IPS-18a (cell line): ENCODE measurements at regions not wholly inside any gene's neighbourhood (a gene's known extent, or its start where the extent isn't known, plus 50 kb on each side); places are given as distances from the start of the nearest gene placed in this dataset.

ENCODE experiments used
- H3K27ac ChIP-seq: one replicate; pipeline ENCODE4 v1.5.1; 2013; ENCODE audit warnings: low read length
- H3K27me3 ChIP-seq: one replicate; pipeline ENCODE4 v1.6.1; 2013; ENCODE audit warnings: mild to moderate bottlenecking, low read length; ENCODE audit not compliant: control insufficient read depth, insufficient read depth
- H3K36me3 ChIP-seq: one replicate; pipeline ENCODE4 v1.6.1; 2013; ENCODE audit warnings: low read depth, low read length; ENCODE audit not compliant: control insufficient read depth
- H3K4me1 ChIP-seq: one replicate; pipeline ENCODE4 v1.6.1; 2013; ENCODE audit warnings: low read depth, low read length; ENCODE audit not compliant: control insufficient read depth
- H3K4me3 ChIP-seq: one replicate; pipeline ENCODE4 v1.5.1; 2013; ENCODE audit warnings: low read length
- H3K9ac ChIP-seq: one replicate; pipeline ENCODE4 v1.6.1; 2013; ENCODE audit warnings: mild to moderate bottlenecking, low read length, moderate library complexity
- H3K9me3 ChIP-seq: one replicate; pipeline ENCODE4 v1.6.1; 2013; ENCODE audit warnings: low read depth, low read length; ENCODE audit not compliant: control insufficient read depth

DNA sequence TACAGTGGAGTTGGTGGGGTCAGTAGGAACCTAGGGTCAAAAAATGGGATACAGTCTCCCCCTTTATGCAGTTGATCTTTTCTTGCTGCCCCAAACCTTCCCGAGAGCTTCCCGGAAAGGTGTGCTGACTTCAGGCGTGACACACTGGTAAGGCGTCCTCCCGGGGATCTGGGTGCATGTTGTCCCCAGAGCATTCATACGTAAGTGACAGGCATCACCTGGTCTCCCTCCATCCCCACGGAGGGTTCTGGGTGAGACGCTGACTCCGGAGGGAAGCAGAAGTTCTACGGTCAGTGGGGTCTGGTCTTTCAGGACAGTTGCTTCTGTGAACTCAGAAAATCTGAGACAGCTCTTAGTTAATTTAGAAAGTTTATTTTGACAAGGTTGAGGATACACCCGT is 159.6 kb upstream of the RTL1 start:
- H3K4me1 ChIP-seq: no peaks in the 10 kb centered on the region

GRCh38 chr14:101064121-101064661 is 160.7 kb upstream of the RTL1 start:
- Histone ChIP-seq H3K36me3 (no peaks in the 10 kb centered on the region), H3K27ac (no peak overlapping the region), H3K4me1 (no peaks in the 10 kb centered on the region), H3K27me3 (no peaks in the 10 kb centered on the region), H3K9me3 (no peaks in the 10 kb centered on the region), H3K4me3 (no peak overlapping the region), H3K9ac (no peak overlapping the region)

More for the DNA sequence above, 159.6 kb upstream of the RTL1 start:
- H3K27ac ChIP-seq: no peak overlapping the region
- no peak overlapping the region for H3K4me3 ChIP-seq
- no peaks in the 10 kb centered on the region for H3K36me3 ChIP-seq
- no peak overlapping the region for H3K9ac ChIP-seq
- H3K27me3 ChIP-seq: no peaks in the 10 kb centered on the region
- H3K9me3 ChIP-seq: no peaks in the 10 kb centered on the region

DNA sequence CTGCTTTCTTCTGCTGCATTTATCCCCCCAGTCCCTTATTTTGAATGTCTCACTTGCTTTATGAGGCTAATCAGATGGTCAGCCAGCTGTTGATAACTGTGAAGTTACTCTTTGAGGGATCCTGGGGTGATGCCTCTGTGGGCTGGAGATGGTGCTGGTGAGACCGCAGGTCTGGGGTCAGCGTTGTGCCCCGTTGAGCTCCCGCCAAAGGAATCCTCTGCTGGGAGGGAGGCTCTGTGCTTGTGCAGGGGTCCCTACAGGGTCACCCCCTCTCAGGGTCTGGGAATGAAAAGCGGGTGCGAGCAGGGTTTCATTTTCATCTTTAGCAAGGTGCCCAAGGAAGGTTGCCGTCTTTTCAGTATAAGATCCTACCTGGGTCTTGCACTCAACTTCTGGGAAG is 161.2 kb upstream of the RTL1 start:
- H3K27ac ChIP-seq: no peak overlapping the region
- no peak overlapping the region for H3K9ac ChIP-seq
- no peaks in the 10 kb centered on the region for H3K9me3 ChIP-seq
- H3K27me3 ChIP-seq: no peaks in the 10 kb centered on the region
- H3K4me1 ChIP-seq: no peaks in the 10 kb centered on the region
- H3K36me3 ChIP-seq: no peaks in the 10 kb centered on the region
- no peak overlapping the region for H3K4me3 ChIP-seq

- Histone ChIP-seq H3K4me3 (no peak overlapping the region), H3K4me1 (no peaks in the 10 kb centered on the region), H3K27ac (no peak overlapping the region), H3K9me3 (no peaks in the 10 kb centered on the region), H3K27me3 (no peaks in the 10 kb centered on the region), H3K36me3 (no peaks in the 10 kb centered on the region), H3K9ac (no peak overlapping the region)
These were observed 161.7 kb upstream of the RTL1 start for GRCh38 chr14:101065246-101065645.

GRCh38 chr14:101065696-101066694 is 162.5 kb upstream of the RTL1 start:
- Histone ChIP-seq H3K9ac (no peak overlapping the region), H3K4me1 (no peaks in the 10 kb centered on the region), H3K9me3 (no peaks in the 10 kb centered on the region), H3K27ac (no peak overlapping the region), H3K4me3 (no peak overlapping the region), H3K27me3 (no peaks in the 10 kb centered on the region), H3K36me3 (no peaks in the 10 kb centered on the region)

DNA sequence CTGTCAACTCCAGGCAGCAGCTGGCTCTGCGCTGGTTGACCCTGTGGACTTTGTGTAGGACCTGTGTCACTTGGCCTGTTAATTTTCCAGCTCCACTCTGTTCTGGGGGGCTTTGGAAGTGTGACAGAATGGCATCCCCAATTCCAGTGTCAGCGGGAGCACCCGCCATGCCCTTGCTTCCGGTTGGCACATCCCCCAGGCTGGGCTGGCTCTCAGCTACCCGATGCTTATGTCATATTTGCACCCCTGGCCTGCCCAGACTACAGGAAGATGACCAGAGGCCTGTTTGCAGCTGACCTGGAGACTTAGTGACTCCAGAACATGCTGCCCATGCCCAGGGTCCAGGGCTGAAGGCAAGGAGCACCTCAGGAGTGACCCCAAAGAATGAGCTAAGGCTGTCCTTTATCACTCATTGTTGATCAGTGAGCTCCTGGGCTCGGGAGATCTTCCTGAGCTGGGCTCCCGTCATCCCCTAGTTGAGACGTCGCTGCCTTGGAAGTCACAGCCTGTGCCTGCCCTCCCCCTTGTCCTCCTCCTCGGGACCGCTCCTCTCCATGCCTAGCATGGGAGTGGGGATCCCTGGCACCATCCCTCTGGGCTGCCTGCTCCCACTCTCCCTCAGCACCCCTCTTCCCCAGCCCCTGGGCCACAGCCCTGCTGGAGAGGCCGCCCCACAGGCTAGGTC is 163.4 kb upstream of the RTL1 start:
- H3K27ac ChIP-seq: no peak overlapping the region
- no peak overlapping the region for H3K4me3 ChIP-seq
- H3K9ac ChIP-seq: no peak overlapping the region
- no peaks in the 10 kb centered on the region for H3K4me1 ChIP-seq
- no peaks in the 10 kb centered on the region for H3K9me3 ChIP-seq
- H3K27me3 ChIP-seq: no peaks in the 10 kb centered on the region
- H3K36me3 ChIP-seq: no peaks in the 10 kb centered on the region

GRCh38 chr14:101068313-101069227 is 165.0 kb upstream of the RTL1 start:
- H3K4me3 ChIP-seq: no peak overlapping the region
- no peaks in the 10 kb centered on the region for H3K36me3 ChIP-seq
- H3K4me1 ChIP-seq: peaks cover 14% of the 10 kb centered on the region
- H3K9me3 ChIP-seq: no peaks in the 10 kb centered on the region
- no peaks in the 10 kb centered on the region for H3K27me3 ChIP-seq
- H3K9ac ChIP-seq: no peak overlapping the region
- no peak overlapping the region for H3K27ac ChIP-seq

GRCh38 chr14:101069228-101069549 is 165.7 kb upstream of the RTL1 start:
- H3K27me3 ChIP-seq: no peaks in the 10 kb centered on the region
- H3K4me1 ChIP-seq: peaks cover 17% of the 10 kb centered on the region

GRCh38 chr14:101069666-101070362 is 166.3 kb upstream of the RTL1 start:
- no peak overlapping the region for H3K9ac ChIP-seq
- H3K9me3 ChIP-seq: no peaks in the 10 kb centered on the region
- no peak overlapping the region for H3K27ac ChIP-seq
- H3K36me3 ChIP-seq: no peaks in the 10 kb centered on the region
- H3K4me1 ChIP-seq: peaks cover 17% of the 10 kb centered on the region
- no peaks in the 10 kb centered on the region for H3K27me3 ChIP-seq
- no peak overlapping the region for H3K4me3 ChIP-seq

More at GRCh38 chr14:101069228-101069549, 165.7 kb upstream of the RTL1 start:
- no peak overlapping the region for H3K9ac ChIP-seq
- H3K9me3 ChIP-seq: no peaks in the 10 kb centered on the region
- no peak overlapping the region for H3K27ac ChIP-seq
- H3K4me3 ChIP-seq: no peak overlapping the region
- no peaks in the 10 kb centered on the region for H3K36me3 ChIP-seq

DNA sequence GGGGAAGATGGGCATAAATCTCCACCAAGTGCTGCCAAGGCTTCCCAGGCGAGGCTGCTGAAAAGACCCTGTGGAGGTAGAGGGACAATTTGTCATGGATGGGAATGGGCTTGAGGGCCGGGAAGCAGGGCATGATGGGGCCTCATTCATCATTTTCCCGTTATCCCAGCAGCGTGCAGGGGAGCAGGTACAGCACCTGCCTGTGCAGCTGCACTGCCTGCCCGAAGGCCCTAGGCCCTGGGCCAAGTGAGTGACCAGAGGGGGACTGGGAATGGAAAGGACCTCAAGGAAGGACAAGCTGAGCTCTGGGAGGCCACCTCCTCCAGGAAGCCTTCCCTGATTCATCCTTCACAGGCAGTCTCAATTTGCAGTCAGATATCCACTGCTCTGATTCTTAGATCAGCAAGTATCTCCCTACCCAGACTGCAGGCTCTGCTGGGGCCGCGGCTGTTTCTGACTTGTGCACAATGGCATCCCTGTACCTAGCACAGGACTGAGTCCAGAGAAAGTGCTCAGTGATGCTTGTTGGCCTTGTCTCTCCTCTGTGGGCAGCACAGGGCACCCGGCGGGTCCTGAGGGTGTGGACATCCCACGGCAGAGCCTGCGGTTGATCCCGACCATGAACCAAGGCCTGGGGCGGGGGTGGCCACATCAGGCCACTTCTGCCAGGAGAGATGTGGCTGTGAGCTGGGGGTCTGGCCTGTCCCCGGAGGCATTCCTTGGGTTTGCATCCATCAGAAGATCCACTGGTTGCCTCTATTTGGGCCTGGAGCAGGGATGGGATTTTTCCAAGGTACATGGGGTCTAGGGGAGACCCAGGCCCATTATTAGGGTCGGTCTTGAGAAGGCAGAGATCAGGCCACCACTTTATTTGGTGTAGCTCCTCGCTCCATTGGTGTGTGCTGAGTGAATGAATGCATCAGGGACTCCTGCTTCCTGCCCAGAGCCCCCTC is 167.3 kb upstream of the RTL1 start:
- Histone ChIP-seq H3K36me3 (no peaks in the 10 kb centered on the region), H3K27me3 (peaks cover 5% of the 10 kb centered on the region), H3K9ac (no peak overlapping the region), H3K4me1 (peaks cover 17% of the 10 kb centered on the region), H3K4me3 (no peak overlapping the region), H3K27ac (no peak overlapping the region), H3K9me3 (no peaks in the 10 kb centered on the region)
